NCI-H2171 (cell line): ENCODE measurements at regions not wholly inside any gene's neighbourhood (a gene's known extent, or its start where the extent isn't known, plus 50 kb on each side); places are given as distances from the start of the nearest gene placed in this dataset.

ENCODE experiments used
- DNase-seq: peaks from one replicate; lab custom pipeline; 2025; lab: John Stamatoyannopoulos, UW

GRCh38 chr3:87175732-87176131 is 51.4 kb upstream of the CHMP2B start:
- no peak for DNase-seq

- no peak for DNase-seq
Measured at GRCh38 chr3:87173776-87174175, 53.3 kb upstream of the CHMP2B start.

GRCh38 chr3:87173071-87173470 is 54.0 kb upstream of the CHMP2B start:
- DNase-seq = no peak

GRCh38 chr3:87167628-87168456 is 59.3 kb upstream of the CHMP2B start:
- no peak for DNase-seq

GRCh38 chr3:87164245-87164644 is 62.9 kb upstream of the CHMP2B start:
- no peak for DNase-seq

- no peak for DNase-seq
Measured at GRCh38 chr3:87161851-87162250, 65.3 kb upstream of the CHMP2B start.

GRCh38 chr3:87161417-87161816 is 65.7 kb upstream of the CHMP2B start:
- DNase-seq = no peak

GRCh38 chr3:87161013-87161412 is 66.1 kb upstream of the CHMP2B start:
- no peak for DNase-seq

- DNase-seq = no peak
Measured at GRCh38 chr3:87158823-87159222, 68.3 kb upstream of the CHMP2B start.

GRCh38 chr3:87148020-87148419 is 79.1 kb upstream of the CHMP2B start:
- DNase-seq = no peak

- no peak for DNase-seq
Measured at GRCh38 chr3:87147562-87147961, 79.5 kb upstream of the CHMP2B start.

GRCh38 chr3:87145553-87145952 is 81.6 kb upstream of the CHMP2B start:
- DNase-seq = no peak

GRCh38 chr3:87136066-87136596 is 91.0 kb upstream of the CHMP2B start:
- no peak for DNase-seq

- no peak for DNase-seq
Measured at GRCh38 chr3:87135412-87135811, 91.7 kb upstream of the CHMP2B start.

- no peak for DNase-seq
Measured at GRCh38 chr3:87132801-87133200, 94.3 kb upstream of the CHMP2B start.

- DNase-seq = no peak
Measured at GRCh38 chr3:87128006-87128405, 99.1 kb upstream of the CHMP2B start.

- DNase-seq = no peak
Measured at GRCh38 chr3:87127281-87127680, 99.8 kb upstream of the CHMP2B start.

- DNase-seq = no peak
Measured at GRCh38 chr3:87126321-87126720, 100.8 kb upstream of the CHMP2B start.

- no peak for DNase-seq
Measured at GRCh38 chr3:87125116-87125515, 102.0 kb upstream of the CHMP2B start.

GRCh38 chr3:87122766-87123165 is 104.3 kb upstream of the CHMP2B start:
- DNase-seq = no peak

- DNase-seq = no peak
Measured at GRCh38 chr3:87121856-87122255, 105.3 kb upstream of the CHMP2B start.

- peak; percentile 47 for DNase-seq
Measured at GRCh38 chr3:87120881-87121280, 106.2 kb upstream of the CHMP2B start.

- DNase-seq = no peak
Measured at GRCh38 chr3:87120236-87120635, 106.9 kb upstream of the CHMP2B start.

GRCh38 chr3:87109465-87109864 is 117.6 kb upstream of the CHMP2B start:
- DNase-seq = no peak
